Left ventricle myocardium inferior (tissue), 1 donor: ENCODE measurements at regions not wholly inside any gene's neighbourhood (a gene's known extent, or its start where the extent isn't known, plus 50 kb on each side); places are given as distances from the start of the nearest gene placed in this dataset.

Source experiments
- DNase-seq: peaks from one replicate; pipeline ENCODE4 v3.0.0-alpha.2; 2020
- H3K27ac ChIP-seq: fragments of 200-600 bp; replicated peaks from 2 replicates; pipeline ENCODE4 v1.8.0; 2021
- H3K27me3 ChIP-seq: fragments of 200-600 bp; 2 replicates; pipeline ENCODE4 v1.8.0; 2021; ENCODE audit warnings: low read depth
- H3K36me3 ChIP-seq: fragments of 200-600 bp; 2 replicates; pipeline ENCODE4 v1.8.0; 2021
- H3K4me1 ChIP-seq: fragments of 200-600 bp; 2 replicates; pipeline ENCODE4 v1.8.0; 2021
- H3K4me3 ChIP-seq: fragments of 200-600 bp; 2 replicates; pipeline ENCODE4 v1.8.0; 2021; ENCODE audit warnings: mild to moderate bottlenecking, moderate library complexity
- H3K9me3 ChIP-seq: fragments of 200-600 bp; replicated peaks from 2 replicates; pipeline ENCODE4 v1.8.0; 2021
- intact Hi-C: fragments of 100-400 bp; cut with micrococcal nuclease; formaldehyde crosslinking; loops from one replicate; pipeline ENCODE4 v1.11.0; 2022
- TF ChIP-seq, protein P1 (sequence below): fragments of 200-600 bp; IDR thresholded peaks from 2 replicates; pipeline ENCODE4 v1.8.0; 2021; ENCODE audit warnings: antibody characterized with exemption, mild to moderate bottlenecking, borderline replicate concordance
- donor health status: DM: no; HTN: yes; CAD: no; lungs with severe emphysema.

DNA sequence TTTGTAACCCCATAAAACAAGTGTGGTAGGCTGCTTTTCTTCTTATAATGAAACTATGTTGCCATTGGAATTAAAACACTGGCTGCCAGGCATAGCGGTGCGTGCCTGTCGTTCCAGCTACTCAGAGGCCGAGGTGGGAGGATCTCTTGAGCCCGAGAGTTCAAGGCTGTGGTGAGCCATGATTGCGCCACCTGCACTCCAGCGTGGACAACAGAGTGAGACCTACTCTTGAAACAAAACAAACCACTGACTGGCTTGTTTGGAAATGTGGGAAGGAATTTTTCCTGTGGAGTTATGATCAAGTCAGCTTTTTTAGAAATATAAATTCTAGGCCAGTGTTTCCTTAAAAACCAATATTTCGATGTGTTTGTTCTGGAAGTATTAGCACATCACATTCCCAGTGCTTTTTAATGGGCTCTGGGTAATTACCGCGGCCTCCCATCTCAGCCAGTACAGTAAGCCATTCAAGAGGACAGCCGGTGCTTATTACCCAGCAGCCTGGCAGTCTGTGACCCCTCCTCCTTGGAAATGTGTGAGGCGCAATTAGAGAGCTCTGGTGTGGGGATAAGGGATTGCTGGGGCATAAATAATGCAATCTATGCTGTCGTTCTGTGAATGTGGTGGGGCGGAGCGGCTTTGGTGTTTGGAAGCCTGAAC lies 58.3 kb upstream of the TRAK1 start:
- H3K9me3 ChIP-seq, result no peaks in the 10 kb centered on the region
- H3K4me1 ChIP-seq, result peaks cover 88% of the 10 kb centered on the region
- TF ChIP-seq, protein P1, sequence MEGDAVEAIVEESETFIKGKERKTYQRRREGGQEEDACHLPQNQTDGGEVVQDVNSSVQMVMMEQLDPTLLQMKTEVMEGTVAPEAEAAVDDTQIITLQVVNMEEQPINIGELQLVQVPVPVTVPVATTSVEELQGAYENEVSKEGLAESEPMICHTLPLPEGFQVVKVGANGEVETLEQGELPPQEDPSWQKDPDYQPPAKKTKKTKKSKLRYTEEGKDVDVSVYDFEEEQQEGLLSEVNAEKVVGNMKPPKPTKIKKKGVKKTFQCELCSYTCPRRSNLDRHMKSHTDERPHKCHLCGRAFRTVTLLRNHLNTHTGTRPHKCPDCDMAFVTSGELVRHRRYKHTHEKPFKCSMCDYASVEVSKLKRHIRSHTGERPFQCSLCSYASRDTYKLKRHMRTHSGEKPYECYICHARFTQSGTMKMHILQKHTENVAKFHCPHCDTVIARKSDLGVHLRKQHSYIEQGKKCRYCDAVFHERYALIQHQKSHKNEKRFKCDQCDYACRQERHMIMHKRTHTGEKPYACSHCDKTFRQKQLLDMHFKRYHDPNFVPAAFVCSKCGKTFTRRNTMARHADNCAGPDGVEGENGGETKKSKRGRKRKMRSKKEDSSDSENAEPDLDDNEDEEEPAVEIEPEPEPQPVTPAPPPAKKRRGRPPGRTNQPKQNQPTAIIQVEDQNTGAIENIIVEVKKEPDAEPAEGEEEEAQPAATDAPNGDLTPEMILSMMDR, result no peak
- H3K36me3 ChIP-seq, result peaks cover 12% of the 10 kb centered on the region
- peak overlapping the region; percentile 12 for H3K4me3 ChIP-seq
- peak overlapping the region; percentile 94 for H3K27ac ChIP-seq
- intact Hi-C loops, result no loop called here
- peak; percentile 46 for DNase-seq
- H3K27me3 ChIP-seq, result no peaks in the 10 kb centered on the region

DNA sequence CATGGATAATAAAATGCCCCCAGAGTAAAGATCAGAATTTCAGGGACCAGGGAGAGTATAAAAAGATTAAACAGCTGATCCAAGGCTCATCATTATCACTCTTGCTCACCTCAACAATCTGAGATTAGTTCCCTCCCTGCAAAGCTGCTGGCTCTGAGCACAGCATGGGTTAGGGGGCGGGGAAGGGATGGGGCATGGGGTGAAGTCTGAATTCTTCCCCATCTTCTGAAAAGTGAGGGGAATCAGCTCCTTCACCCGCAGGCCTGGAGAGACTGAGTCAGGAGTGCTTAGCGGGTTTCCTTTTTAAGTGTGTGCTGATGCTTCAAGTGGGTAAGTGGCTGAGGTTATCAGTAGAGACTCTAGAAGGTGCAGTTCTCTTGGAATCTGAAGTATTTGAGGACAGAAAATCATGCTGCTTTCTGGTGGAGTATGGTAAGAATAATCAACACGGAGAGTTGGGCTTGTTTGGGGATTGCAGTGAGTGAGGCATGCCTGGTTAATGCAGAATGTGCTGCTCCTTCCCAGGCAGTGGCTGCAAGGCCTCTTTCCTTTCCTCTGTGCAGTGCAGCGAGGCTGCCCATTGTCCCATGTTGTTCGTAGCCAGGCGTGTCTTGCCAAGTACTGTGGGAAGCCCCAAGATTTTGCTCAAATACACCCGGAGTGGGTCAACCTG lies 59.2 kb upstream of the TRAK1 start:
- H3K27ac ChIP-seq, result peak overlapping the region; percentile 94
- H3K4me1 ChIP-seq, result peaks cover 88% of the 10 kb centered on the region
- no peak for DNase-seq
- no peak overlapping the region for H3K4me3 ChIP-seq
- H3K9me3 ChIP-seq, result no peaks in the 10 kb centered on the region
- H3K36me3 ChIP-seq, result peaks cover 12% of the 10 kb centered on the region
- TF ChIP-seq, protein P1, result no peak
- no peaks in the 10 kb centered on the region for H3K27me3 ChIP-seq
- intact Hi-C loops, result no loop called here

DNA sequence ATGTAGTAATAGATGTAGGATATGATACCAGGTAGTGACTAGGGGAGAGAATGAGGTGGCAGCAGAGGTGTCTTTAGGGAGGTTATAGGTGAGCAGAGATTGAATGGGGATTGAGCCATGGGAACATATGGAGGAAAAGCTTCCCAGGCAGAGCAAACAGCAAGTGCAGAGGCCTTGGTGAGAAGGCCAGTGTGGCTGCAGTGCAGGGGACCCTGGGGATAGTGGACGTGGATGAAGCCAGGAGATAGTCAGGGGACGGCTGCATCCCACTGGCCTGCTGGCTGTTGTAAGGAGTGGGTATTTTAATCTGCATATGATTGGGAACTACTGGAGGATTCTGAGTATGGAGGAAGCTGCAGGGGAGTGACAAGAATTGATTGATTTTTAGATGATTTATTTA lies 62.7 kb upstream of the TRAK1 start:
- Histone ChIP-seq H3K4me1 (peaks cover 87% of the 10 kb centered on the region), H3K27me3 (no peaks in the 10 kb centered on the region), H3K36me3 (no peaks in the 10 kb centered on the region), H3K9me3 (no peaks in the 10 kb centered on the region), H3K27ac (peak overlapping the region; percentile 98), H3K4me3 (no peak overlapping the region)
- DNase-seq, result no peak
- TF ChIP-seq, protein P1, result no peak
- intact Hi-C loops, result no loop called here

DNA sequence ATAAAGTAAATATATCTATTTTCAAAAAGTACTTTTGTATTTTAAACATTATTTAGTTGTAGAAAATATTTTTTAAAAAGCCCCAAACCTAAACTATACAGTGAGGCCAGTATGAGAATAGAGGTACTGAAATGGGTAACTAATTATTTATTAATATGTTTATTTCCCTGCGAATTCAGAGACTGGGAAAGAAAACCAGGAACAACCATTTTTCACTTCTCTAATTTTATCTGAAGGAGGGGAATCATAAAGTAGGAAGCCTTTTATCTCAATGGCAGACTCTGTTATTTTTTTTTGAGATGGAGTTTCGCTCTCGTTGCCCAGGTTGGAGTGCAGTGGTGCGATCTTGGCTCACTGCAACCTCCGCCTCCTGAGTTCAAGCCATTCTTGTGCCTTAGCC lies 63.6 kb upstream of the TRAK1 start:
- TF ChIP-seq, protein P1, result no peak
- intact Hi-C loops, result no loop called here
- Histone ChIP-seq H3K27ac (peak overlapping the region; percentile 98), H3K36me3 (no peaks in the 10 kb centered on the region), H3K4me3 (no peak overlapping the region), H3K4me1 (peaks cover 87% of the 10 kb centered on the region), H3K9me3 (no peaks in the 10 kb centered on the region), H3K27me3 (no peaks in the 10 kb centered on the region)
- no peak for DNase-seq

DNA sequence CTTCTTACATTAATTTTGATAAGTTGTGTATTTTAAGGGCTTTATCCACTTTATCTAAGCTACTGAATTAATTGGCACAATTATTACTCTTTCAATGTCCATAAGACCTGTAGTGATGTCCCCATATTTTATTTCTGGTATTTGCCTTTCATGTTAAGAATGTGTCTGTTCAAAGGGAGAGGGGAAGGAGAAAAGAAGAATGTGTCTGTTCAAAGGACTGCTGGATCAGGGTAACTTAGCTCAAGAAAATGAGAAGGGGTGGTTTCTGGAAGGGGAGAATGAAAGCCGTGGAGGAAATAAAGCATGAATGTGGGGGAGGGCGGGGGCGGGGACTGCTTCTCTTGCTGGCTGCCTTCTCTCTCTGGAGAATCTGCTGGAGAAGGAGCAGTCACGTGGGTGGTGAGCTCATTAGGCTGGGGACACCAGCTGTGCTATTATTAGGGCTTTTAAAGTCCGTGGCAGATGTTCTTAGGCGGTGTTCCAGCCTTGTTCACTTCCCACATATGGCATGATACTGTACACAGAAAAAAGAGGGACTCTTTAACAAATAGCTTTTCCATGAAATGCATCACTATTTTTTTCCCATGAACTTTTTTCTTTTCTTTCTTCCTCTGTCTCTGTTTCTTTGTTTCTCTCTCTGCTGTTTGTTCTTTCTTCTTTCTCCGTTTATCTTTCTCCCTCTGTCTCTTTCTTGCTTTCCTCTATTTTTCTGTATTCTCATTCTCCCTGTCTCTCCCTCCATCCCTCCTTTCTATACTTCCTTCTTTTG lies 63.7 kb upstream of the ULK4 start:
- peaks cover 87% of the 10 kb centered on the region for H3K4me1 ChIP-seq
- no peaks in the 10 kb centered on the region for H3K9me3 ChIP-seq
- intact Hi-C loops, result no loop called here
- H3K27ac ChIP-seq, result peak overlapping the region; percentile 98
- peak overlapping the region; percentile 46 for H3K4me3 ChIP-seq
- peak; percentile 91 for DNase-seq
- TF ChIP-seq, protein P1, result no peak
- no peaks in the 10 kb centered on the region for H3K27me3 ChIP-seq
- H3K36me3 ChIP-seq, result no peaks in the 10 kb centered on the region
